Spleen (tissue), 11 donors: ENCODE measurements at regions not wholly inside any gene's neighbourhood (a gene's known extent, or its start where the extent isn't known, plus 50 kb on each side); places are given as distances from the start of the nearest gene placed in this dataset.
"Not testable (repeated sequence)": the region's sequence is repeated elsewhere in the genome, so short reads cannot be mapped to it uniquely, and the experiment has no call there.

Experiments used
- DNase-seq: peaks from one replicate; pipeline ENCODE4 v3.0.0-alpha.2; 2020
- H3K27ac ChIP-seq, 8 donors: fragments of 200-600 bp; sonication (generic) in 7 of 8; 1 replicate in 4 of 8; 2 replicates in 4 of 8; pipeline versions ENCODE4 v1.5.0 to v1.8.0; 2016 to 2021; ENCODE audit warnings: inconsistent platforms in 4 of 8, mild to moderate bottlenecking in 4 of 8, moderate library complexity in 1 of 8
- H3K27me3 ChIP-seq, 7 donors: fragments of 200-600 bp; sonication (generic) in 6 of 7; replicated peaks in 1 of 7; 1 replicate in 4 of 7; 2 replicates in 3 of 7; pipeline versions ENCODE4 v1.5.0 to v1.8.0; 2016 to 2021; ENCODE audit warnings: inconsistent platforms in 3 of 7, mild to moderate bottlenecking in 1 of 7
- H3K36me3 ChIP-seq, 6 donors: fragments of 200-600 bp; sonication (generic) in 5 of 6; 1 replicate in 4 of 6; 2 replicates in 2 of 6; pipeline versions ENCODE4 v1.5.0 to v1.8.0; 2016 to 2021; ENCODE audit warnings: inconsistent platforms in 2 of 6
- H3K4me1 ChIP-seq, 6 donors: fragments of 200-600 bp; sonication (generic) in 5 of 6; 1 replicate in 3 of 6; 2 replicates in 3 of 6; pipeline versions ENCODE4 v1.5.0 to v1.8.0; 2016 to 2021; ENCODE audit warnings: inconsistent platforms in 3 of 6
- H3K4me3 ChIP-seq, 8 donors: fragments of 200-600 bp; sonication (generic) in 7 of 8; 1 replicate in 4 of 8; 2 replicates in 4 of 8; pipeline versions ENCODE4 v1.5.0 to v1.8.0; 2016 to 2021; ENCODE audit warnings: inconsistent platforms in 4 of 8, mild to moderate bottlenecking in 4 of 8, moderate library complexity in 2 of 8
- H3K9me3 ChIP-seq, 8 donors: fragments of 200-600 bp; sonication (generic) in 7 of 8; 1 replicate in 4 of 8; 2 replicates in 4 of 8; pipeline versions ENCODE4 v1.5.0 to v1.8.0; 2016 to 2021; ENCODE audit warnings: inconsistent platforms in 4 of 8
- POLR2A ChIP-seq, 3 donors: fragments of 450-650 bp; IDR thresholded peaks; one replicate each; pipeline ENCODE4 v1.5.1; 2017; ENCODE audit warnings: antibody characterized with exemption in 3 of 3, mild to moderate bottlenecking in 1 of 3
- POLR2AphosphoS5 ChIP-seq, 3 donors: sonication (generic); formaldehyde crosslinking; IDR thresholded peaks; one replicate each; pipeline ENCODE4 v1.5.1; 2017; ENCODE audit warnings: antibody characterized with exemption in 3 of 3
- WGBS, 5 donors: extraction: QIAGEN DNeasy Blood & Tissue Kit in 3 of 5; methylation state at CpG; one replicate each; pipeline versions ENCODE4 v1.1.5 to v1.1.7; 2013 to 2018; 5-methylcytosine and 5-hydroxymethylcytosine counted together
- intact Hi-C: fragments of 100-400 bp; cut with DNase I; formaldehyde crosslinking; loops from one replicate; pipeline ENCODE4 v1.15.0; 2023; ENCODE audit warnings: low total_unique reads
- TF ChIP-seq, protein P1 (sequence below), 11 experiments: fragments of 200-600 bp in 7 of 11; fragments of 450-650 bp in 4 of 11; sonication (generic) in 4 of 11; IDR thresholded peaks in 8 of 11; conservative IDR thresholded peaks in 3 of 11; 1 replicate in 7 of 11; 2 replicates in 4 of 11; pipeline versions ENCODE4 v1.4.0 to v1.8.0; 2016 to 2021; ENCODE audit warnings: antibody characterized with exemption in 11 of 11, inconsistent platforms in 4 of 11, mild to moderate bottlenecking in 1 of 11
- donor health status: healthy with polysubstance abuse.
- donor health status: DM: no; HTN: no; CAD: no; lungs with moderate emphysema.
- donor health status: DM: no; HTN: no; CAD: no.
- donor health status: Bipolar disorder and iron deficiency.
- donor health status: healthy.
- donor health status: DM: no; HTN: no; CAD: no.
- donor health status: DM: yes; HTN: yes; CAD: no.

DNA sequence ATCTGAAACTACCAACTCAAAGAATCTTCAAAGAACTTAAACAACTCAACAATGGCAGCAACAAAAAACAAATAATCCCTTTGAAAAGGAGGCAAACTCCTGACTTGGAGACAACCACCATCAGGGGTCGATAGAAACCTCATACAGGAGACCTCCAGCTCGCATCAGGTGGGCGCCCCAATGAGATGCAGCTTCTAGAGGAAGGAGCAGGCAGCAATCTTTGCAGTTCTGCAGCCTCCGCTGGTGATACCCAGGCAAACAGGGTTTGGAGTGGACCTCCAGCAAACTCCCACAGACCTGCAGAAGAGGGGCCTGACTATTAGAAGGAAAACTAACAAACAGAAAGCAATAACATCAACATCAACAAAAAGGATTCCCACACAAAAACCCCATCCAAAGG, 93.2 kb downstream of the CYLC1 start:
- H3K4me3 ChIP-seq, H3K27ac ChIP-seq, intact Hi-C loops, H3K4me1 ChIP-seq, H3K27me3 ChIP-seq, H3K9me3 ChIP-seq, H3K36me3 ChIP-seq, DNase-seq: not testable (repeated sequence)
- WGBS, 5 donors: 40 to 73% (median 65%) methylated on average over 4 of the region's 4 CpGs

DNA sequence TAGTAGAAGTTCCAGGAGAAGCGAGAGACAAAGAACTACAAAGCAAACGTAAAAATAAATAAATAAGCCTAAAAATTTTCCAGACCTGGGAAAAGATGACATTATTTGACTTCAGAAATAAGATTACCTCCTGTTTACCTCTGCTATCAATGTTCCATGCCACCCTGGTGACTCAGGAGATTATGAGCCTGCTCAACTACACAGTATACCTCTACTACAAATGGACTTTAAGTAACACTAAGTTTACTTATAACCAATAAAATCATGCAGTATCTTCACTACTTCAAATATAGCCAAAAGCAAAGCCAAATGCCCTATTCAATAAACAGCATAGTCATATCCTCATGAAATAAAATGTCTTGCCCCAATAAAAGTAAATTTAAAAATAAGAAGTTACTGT, 105.4 kb downstream of the CYLC1 start:
- Histone ChIP-seq H3K9me3 (no peaks in the 10 kb centered on the region), H3K4me1 (no peaks in the 10 kb centered on the region), H3K36me3 (no peaks in the 10 kb centered on the region), H3K27ac (no peak overlapping the region), H3K4me3 (no peak overlapping the region), H3K27me3 (no peaks in the 10 kb centered on the region)
- WGBS, 5 donors: 67 to 90% (median 75%) methylated on average over 2 of the region's 2 CpGs
- intact Hi-C loops: no loop called here
- TF ChIP-seq, protein P1, sequence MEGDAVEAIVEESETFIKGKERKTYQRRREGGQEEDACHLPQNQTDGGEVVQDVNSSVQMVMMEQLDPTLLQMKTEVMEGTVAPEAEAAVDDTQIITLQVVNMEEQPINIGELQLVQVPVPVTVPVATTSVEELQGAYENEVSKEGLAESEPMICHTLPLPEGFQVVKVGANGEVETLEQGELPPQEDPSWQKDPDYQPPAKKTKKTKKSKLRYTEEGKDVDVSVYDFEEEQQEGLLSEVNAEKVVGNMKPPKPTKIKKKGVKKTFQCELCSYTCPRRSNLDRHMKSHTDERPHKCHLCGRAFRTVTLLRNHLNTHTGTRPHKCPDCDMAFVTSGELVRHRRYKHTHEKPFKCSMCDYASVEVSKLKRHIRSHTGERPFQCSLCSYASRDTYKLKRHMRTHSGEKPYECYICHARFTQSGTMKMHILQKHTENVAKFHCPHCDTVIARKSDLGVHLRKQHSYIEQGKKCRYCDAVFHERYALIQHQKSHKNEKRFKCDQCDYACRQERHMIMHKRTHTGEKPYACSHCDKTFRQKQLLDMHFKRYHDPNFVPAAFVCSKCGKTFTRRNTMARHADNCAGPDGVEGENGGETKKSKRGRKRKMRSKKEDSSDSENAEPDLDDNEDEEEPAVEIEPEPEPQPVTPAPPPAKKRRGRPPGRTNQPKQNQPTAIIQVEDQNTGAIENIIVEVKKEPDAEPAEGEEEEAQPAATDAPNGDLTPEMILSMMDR (IDR thresholded peaks at IDR 0.05 in 8 of 11, conservative IDR thresholded peaks at IDR 0.05 in 3 of 11): no peak
- TF ChIP-seq POLR2AphosphoS5 (IDR thresholded peaks at IDR 0.05) (no peak), POLR2A (IDR thresholded peaks at IDR 0.05) (no peak)
- DNase-seq: no peak

DNA sequence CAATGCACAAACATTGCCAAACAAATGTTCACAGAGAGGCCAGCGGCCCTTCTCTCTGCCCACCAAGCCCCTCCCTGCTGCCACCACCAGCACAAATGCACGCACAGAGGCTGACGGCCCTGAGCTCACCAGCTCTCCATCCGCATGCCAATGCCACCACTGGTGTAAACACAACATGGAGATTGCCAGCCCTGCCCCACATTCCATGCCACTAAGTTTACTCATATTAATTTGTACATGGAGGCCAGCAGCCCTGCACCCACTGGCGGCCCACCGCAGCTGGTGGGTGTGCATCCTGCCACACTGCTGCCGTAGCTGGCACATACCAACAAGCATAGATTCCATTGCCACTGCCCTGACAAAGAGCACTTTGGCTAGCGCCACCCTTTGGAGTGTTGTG, 124.0 kb downstream of the CYLC1 start:
- no peak overlapping the region for H3K27ac ChIP-seq
- intact Hi-C loops: no loop called here
- no peaks in the 10 kb centered on the region for H3K36me3 ChIP-seq
- DNase-seq: peak; percentile 63
- peaks cover 0 to 11% (median 0%) of the 10 kb centered on the region in 8 donors for H3K9me3 ChIP-seq
- no peaks in the 10 kb centered on the region for H3K4me1 ChIP-seq
- H3K4me3 ChIP-seq: no peak overlapping the region
- TF ChIP-seq POLR2A (IDR thresholded peaks at IDR 0.05): no peak
- TF ChIP-seq, protein P1 (IDR thresholded peaks at IDR 0.05 in 8 of 11, conservative IDR thresholded peaks at IDR 0.05 in 3 of 11): no peak
- no peak for TF ChIP-seq POLR2AphosphoS5 (IDR thresholded peaks at IDR 0.05)
- WGBS, 5 donors: 66 to 96% (median 85%) methylated on average over 4 to 8 of the region's 8 CpGs
- no peaks in the 10 kb centered on the region for H3K27me3 ChIP-seq

DNA sequence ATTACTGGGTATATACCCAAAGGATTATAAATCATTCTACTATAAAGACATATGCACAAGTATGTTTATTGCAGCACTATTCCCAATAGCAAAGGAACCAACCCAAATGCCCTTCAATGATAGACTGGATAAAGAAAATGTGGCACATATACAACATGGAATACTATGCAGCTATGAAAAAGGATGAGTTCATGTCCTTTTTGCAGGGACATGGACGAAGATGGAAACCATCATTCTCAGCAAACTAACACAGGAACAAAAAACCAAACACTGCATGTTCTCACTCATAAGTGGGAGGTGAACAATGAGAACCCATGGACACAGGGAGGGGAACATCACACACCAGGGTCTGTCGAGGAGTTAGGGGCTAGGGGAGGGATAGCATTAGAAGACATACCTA, 129.2 kb downstream of the CYLC1 start:
- DNase-seq, H3K27ac ChIP-seq, H3K27me3 ChIP-seq, H3K36me3 ChIP-seq, intact Hi-C loops, H3K4me3 ChIP-seq, H3K4me1 ChIP-seq: not testable (repeated sequence)
- 57 to 88% (median 68%) methylated on average over 2 of the region's 2 CpGs for WGBS, 5 donors
- peaks cover 0 to 17% (median 0%) of the 10 kb centered on the region in 8 donors for H3K9me3 ChIP-seq

DNA sequence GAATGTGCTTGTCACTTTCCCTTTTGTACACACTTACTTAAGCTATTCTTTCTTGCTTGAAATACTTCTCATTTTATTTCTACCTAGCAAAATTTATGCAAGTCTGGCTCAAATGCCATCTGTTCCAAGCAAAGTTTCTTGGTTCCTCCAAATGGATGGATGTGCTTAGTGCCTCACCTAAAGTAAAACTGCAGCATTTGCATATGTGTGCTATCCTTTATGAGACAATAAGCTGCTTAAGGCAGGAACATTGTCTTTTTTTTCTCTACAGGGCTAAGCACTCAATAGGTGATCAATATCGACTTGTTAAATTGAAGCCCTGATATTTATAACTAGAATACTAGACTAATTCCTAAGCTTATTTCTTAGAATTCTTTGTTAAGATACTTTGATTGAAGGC, 136.8 kb downstream of the CYLC1 start:
- intact Hi-C loops: no loop called here
- TF ChIP-seq POLR2AphosphoS5 (IDR thresholded peaks at IDR 0.05) (no peak), POLR2A (IDR thresholded peaks at IDR 0.05) (no peak)
- TF ChIP-seq, protein P1 (IDR thresholded peaks at IDR 0.05 in 8 of 11, conservative IDR thresholded peaks at IDR 0.05 in 3 of 11): no peak
- no peaks in the 10 kb centered on the region for H3K36me3 ChIP-seq

More for the DNA sequence above, 136.8 kb downstream of the CYLC1 start:
- no peak for DNase-seq
- Histone ChIP-seq H3K9me3 (no peaks in the 10 kb centered on the region), H3K4me3 (no peak overlapping the region), H3K27me3 (no peaks in the 10 kb centered on the region), H3K27ac (no peak overlapping the region), H3K4me1 (no peaks in the 10 kb centered on the region)
- 69 to 89% (median 82%) methylated on average over 1 of the region's 1 CpG for WGBS, 5 donors
